ENCODE measurements at regions not wholly inside any gene's neighbourhood (a gene's known extent, or its start where the extent isn't known, plus 50 kb on each side); places are given as distances from the start of the nearest gene placed in this dataset.
A peak's percentile ranks its signal among the peaks of the same experiment; 100 is the strongest.

DNA sequence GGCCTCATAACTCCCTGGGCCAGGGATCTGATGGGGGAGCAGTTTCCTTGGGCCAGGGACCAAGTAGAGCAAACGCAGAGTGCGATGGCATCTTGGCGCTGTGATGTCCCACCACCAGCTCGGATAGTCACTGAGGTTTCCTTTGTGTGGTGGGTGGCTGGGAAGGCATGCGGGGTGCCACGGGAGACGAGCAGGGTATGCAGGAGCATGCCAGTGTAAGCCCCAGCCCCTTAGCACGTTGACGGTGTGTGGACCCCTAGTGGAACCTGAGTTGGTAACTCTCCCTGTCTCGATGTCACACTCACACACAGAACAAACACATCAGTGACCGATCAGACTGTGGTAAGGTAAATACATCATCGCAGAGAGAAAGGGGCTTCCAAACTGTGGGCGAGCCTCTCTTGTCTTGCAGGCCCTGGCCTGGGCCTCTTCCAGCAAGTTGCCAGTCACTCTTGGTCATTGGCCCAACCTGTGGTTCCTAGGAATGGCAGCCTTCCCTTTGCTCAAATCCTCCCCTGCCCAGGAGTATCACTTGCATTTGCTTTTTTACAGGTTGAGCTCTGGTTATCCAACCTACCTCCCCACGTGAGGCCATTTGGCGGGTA is 231.6 kb upstream of the GPR26 start:
- H3K79me1 ChIP-seq (ENCODE audit: low read depth, low read length), result no peaks in the 10 kb centered on the region
- no peak overlapping the region for H4K91ac ChIP-seq (replicated peaks; ENCODE audit: insufficient read length, low read length)
- H4K8ac ChIP-seq (ENCODE audit: extremely low read depth, insufficient read depth, low read length), result 0 out of 2 replicates have a peak overlapping the region, but pooled peaks have one; percentile 23
- no peaks in the 10 kb centered on the region for H3K27me3 ChIP-seq (replicated peaks in 1 of 4; ENCODE audit: control insufficient read depth in 3 of 4, extremely low read depth in 1 of 4, insufficient read depth in 3 of 4, low read length in 3 of 4)
- no peak overlapping the region for H3K23ac ChIP-seq (ENCODE audit: insufficient read length)
- H4K20me1 ChIP-seq (replicated peaks in 1 of 2; ENCODE audit: control insufficient read depth in 1 of 2, insufficient read depth in 2 of 2, low read length in 2 of 2), result no peaks in the 10 kb centered on the region
- H2BK12ac ChIP-seq (ENCODE audit: low read depth, low read length), result no peak overlapping the region
- no peak for DNase-seq (ENCODE audit: low read depth in 1 of 2, low spot score in 2 of 2)
- no peak overlapping the region for H3K56ac ChIP-seq (replicated peaks; ENCODE audit: insufficient read length, low read depth, low read length)
- CTCF ChIA-PET (ENCODE audit: partially characterized antibody), result interaction anchor here (1.0 kb wide), 1 partner anchor 124 kb away, joined by 3 read pairs; no protein-coding TSS in a partner anchor
- TF ChIP-seq RBBP5 (IDR thresholded peaks at IDR 0.05; ENCODE audit: borderline replicate concordance, low read depth, low read length), result no peak
- H4K5ac ChIP-seq (ENCODE audit: insufficient read length, low read depth, low read length), result no peak overlapping the region
- no peak overlapping the region for H2AFZ ChIP-seq (ENCODE audit: low read length)
- no peak overlapping the region for H3K4me3 ChIP-seq (ENCODE audit: extremely low read depth in 1 of 4, insufficient read depth in 2 of 4, low read depth in 3 of 4, low read length in 4 of 4)
- H3K27ac ChIP-seq (ENCODE audit: low read depth, low read length), result no peak overlapping the region
- no peaks in the 10 kb centered on the region for H3K79me2 ChIP-seq (ENCODE audit: control insufficient read depth in 1 of 2, insufficient read depth in 2 of 2, low read length in 2 of 2)
- no peaks in the 10 kb centered on the region for H3K36me3 ChIP-seq (ENCODE audit: control insufficient read depth in 2 of 4, insufficient read depth in 4 of 4, low read length in 3 of 4)
- H3K18ac ChIP-seq (ENCODE audit: extremely low read depth, low read length), result no peak overlapping the region; the same call in 1 of the 2 replicates
- H3K4me1 ChIP-seq (replicated peaks in 1 of 4; ENCODE audit: control insufficient read depth in 3 of 4, insufficient read depth in 4 of 4, low read length in 3 of 4), result peaks cover 2 to 5% (median 3%) of the 10 kb centered on the region in 4 experiments; a peak in 4 of 7 replicates
- no peaks in the 10 kb centered on the region for H3K23me2 ChIP-seq (ENCODE audit: low read depth, low read length)
- no peaks in the 10 kb centered on the region for H3K9me3 ChIP-seq (ENCODE audit: insufficient read depth in 2 of 2, low read depth in 1 of 2, low read length in 1 of 2)
- whole genome bisulfite sequencing, 2 experiments (ENCODE audit: extremely low coverage in 1 of 2, insufficient coverage in 1 of 2, insufficient read length in 1 of 2, insufficient replicate concordance in 2 of 2, low coverage in 1 of 2, low lambda C conversion rate in 2 of 2, missing lambda C conversion rate in 1 of 2), result 95% methylated on average over 15 of the region's 15 CpGs; no CpG with 5 or more reads in 1 of the 2 experiments
- no peak for FAIRE-seq
- H3K4ac ChIP-seq (replicated peaks; ENCODE audit: insufficient read length, low read depth, low read length), result no peak overlapping the region
- H2AK5ac ChIP-seq (ENCODE audit: low read depth, low read length), result no peak overlapping the region
- POLR2A ChIA-PET (ENCODE audit: partially characterized antibody), result no interaction called here
- no peak overlapping the region for H3K14ac ChIP-seq (ENCODE audit: insufficient read length)
- H3K4me2 ChIP-seq (ENCODE audit: insufficient read depth in 1 of 2, low read depth in 2 of 2, low read length in 2 of 2), result no peak overlapping the region
- H2BK15ac ChIP-seq (ENCODE audit: low read length), result no peak overlapping the region
- no peak overlapping the region for H3K9ac ChIP-seq (replicated peaks in 1 of 4; ENCODE audit: extremely low read depth in 1 of 4, low read depth in 3 of 4, low read length in 3 of 4)
- H2BK5ac ChIP-seq (ENCODE audit: low read depth, low read length), result no peak overlapping the region
- H2BK120ac ChIP-seq (replicated peaks; ENCODE audit: low read depth, low read length), result no peak overlapping the region
- no peak overlapping the region for H2BK20ac ChIP-seq (ENCODE audit: low read length)

Measured in H1 (cell line).